ENCODE measurements at regions not wholly inside any gene's neighbourhood (a gene's known extent, or its start where the extent isn't known, plus 50 kb on each side); places are given as distances from the start of the nearest gene placed in this dataset.

GRCh38 chr7:153084278-153084677 lies 324.7 kb downstream of the ACTR3B start:
- TF ChIP-seq CTCF (conservative IDR thresholded peaks at IDR 0.05; ENCODE audit: low read length), result no peak
- no peak for TF ChIP-seq EZH2phosphoT487 (IDR thresholded peaks at IDR 0.05; ENCODE audit: borderline replicate concordance, low read depth, low read length)
